Neural cell (in vitro differentiated cells): ENCODE measurements at regions not wholly inside any gene's neighbourhood (a gene's known extent, or its start where the extent isn't known, plus 50 kb on each side); places are given as distances from the start of the nearest gene placed in this dataset.
"Not testable (repeated sequence)": the region's sequence is repeated elsewhere in the genome, so short reads cannot be mapped to it uniquely, and the experiment has no call there.

Experiments
- H2AFZ ChIP-seq: fragments of 200-600, 300-800 bp; sonication (generic), shearing (Covaris generic); 2 replicates; pipeline ENCODE4 v1.6.0; 2014; ENCODE audit warnings: low read depth, mild to moderate bottlenecking, antibody characterized with exemption, low read length, moderate library complexity
- H3F3A ChIP-seq: fragments of 200-600 bp; shearing (Covaris generic); 2 replicates; pipeline ENCODE4 v1.6.1; 2016; ENCODE audit warnings: mild to moderate bottlenecking, moderate library complexity, mixed read lengths, antibody characterized with exemption, low read length; ENCODE audit not compliant: insufficient read depth, poor library complexity, severe bottlenecking
- H3K27ac ChIP-seq: fragments of 200-600, 300-800 bp; sonication (generic), shearing (Covaris generic); 2 replicates; pipeline ENCODE4 v1.5.1; 2014; ENCODE audit warnings: mild to moderate bottlenecking, low read length, moderate library complexity
- H3K27me3 ChIP-seq: fragments of 300-800, 200-600 bp; sonication (generic), shearing (Covaris generic); 2 replicates; pipeline ENCODE4 v1.6.0; 2014; ENCODE audit warnings: mild to moderate bottlenecking, low read depth, low read length, moderate library complexity; ENCODE audit not compliant: insufficient read depth
- H3K36me3 ChIP-seq: fragments of 300-800, 200-600 bp; sonication (generic), shearing (Covaris generic); 2 replicates; pipeline ENCODE4 v1.5.1; 2014; ENCODE audit warnings: mild to moderate bottlenecking, antibody characterized with exemption, low read length, moderate library complexity; ENCODE audit not compliant: insufficient read depth
- H3K4me2 ChIP-seq: fragments of 300-800, 200-600 bp; sonication (generic), shearing (Covaris generic); 2 replicates; pipeline ENCODE4 v1.6.0; 2014; ENCODE audit warnings: mild to moderate bottlenecking, low read length
- H3K4me3 ChIP-seq: fragments of 300-800, 200-600 bp; sonication (generic), shearing (Covaris generic); 2 replicates; pipeline ENCODE4 v1.5.1; 2014; ENCODE audit warnings: mild to moderate bottlenecking, low read length, moderate library complexity
- H3K79me2 ChIP-seq: fragments of 200-600 bp; shearing (Covaris generic); replicated peaks from 2 replicates; pipeline ENCODE4 v1.6.0; 2014; ENCODE audit warnings: mild to moderate bottlenecking, low read length, moderate library complexity; ENCODE audit not compliant: insufficient read depth
- H3K9ac ChIP-seq: fragments of 300-800, 200-600 bp; sonication (generic), shearing (Covaris generic); 2 replicates; pipeline ENCODE4 v1.6.1; 2016; ENCODE audit warnings: mild to moderate bottlenecking, low read length, mixed read lengths
- H3K9me2 ChIP-seq: fragments of 200-600 bp; shearing (Covaris generic); 2 replicates; pipeline ENCODE4 v1.6.1; 2016; ENCODE audit warnings: mild to moderate bottlenecking, low read length, mixed read lengths; ENCODE audit not compliant: insufficient read depth
- H3K9me3 ChIP-seq: fragments of 200-600, 300-800 bp; sonication (generic), shearing (Covaris generic); 2 replicates; pipeline ENCODE4 v1.6.1; 2016; ENCODE audit warnings: mild to moderate bottlenecking, mixed run types, low read length, moderate library complexity, mixed read lengths
- H4K20me1 ChIP-seq: fragments of 200-600 bp; shearing (Covaris generic); 2 replicates; pipeline ENCODE4 v1.6.1; 2016; ENCODE audit warnings: mild to moderate bottlenecking, mixed run types; ENCODE audit not compliant: insufficient read depth
- EP300 ChIP-seq: fragments of 450-650 bp; conservative IDR thresholded peaks from 2 replicates; pipeline ENCODE4 v1.6.1; 2014; ENCODE audit warnings: antibody characterized with exemption, mild to moderate bottlenecking, moderate library complexity; ENCODE audit not compliant: poor library complexity, severe bottlenecking
- EZH2 ChIP-seq: fragments of 200-600, 300-800 bp; shearing (Covaris generic), sonication (generic); IDR thresholded peaks from 2 replicates; pipeline ENCODE4 v1.6.1; 2014; ENCODE audit warnings: antibody characterized with exemption, low read length, borderline replicate concordance, mild to moderate bottlenecking; ENCODE audit not compliant: insufficient read depth, poor library complexity, severe bottlenecking
- MXI1 ChIP-seq: fragments of 450-650 bp; conservative IDR thresholded peaks from 2 replicates; pipeline ENCODE4 v1.6.1; 2014; ENCODE audit warnings: antibody characterized with exemption, mild to moderate bottlenecking; ENCODE audit not compliant: poor library complexity, severe bottlenecking
- POLR2AphosphoS5 ChIP-seq: IDR thresholded peaks from 2 replicates; pipeline ENCODE4 v1.6.1; 2012
- RAD21 ChIP-seq: fragments of 450-650 bp; conservative IDR thresholded peaks from 2 replicates; pipeline ENCODE4 v1.6.1; 2014; ENCODE audit warnings: antibody characterized with exemption, mild to moderate bottlenecking, moderate library complexity
- SMC3 ChIP-seq: fragments of 450-650 bp; conservative IDR thresholded peaks from 2 replicates; pipeline ENCODE4 v1.6.1; 2014; ENCODE audit warnings: antibody characterized with exemption, mild to moderate bottlenecking, moderate library complexity; ENCODE audit not compliant: poor library complexity
- TAF1 ChIP-seq: IDR thresholded peaks from 2 replicates; pipeline ENCODE4 v1.6.1; 2012; ENCODE audit warnings: low read depth
- TF ChIP-seq, protein P1 (sequence below): fragments of 450-650 bp; IDR thresholded peaks from 2 replicates; pipeline ENCODE4 v1.5.1; 2014; ENCODE audit warnings: antibody characterized with exemption, mild to moderate bottlenecking, moderate library complexity; ENCODE audit not compliant: poor library complexity, severe bottlenecking

DNA sequence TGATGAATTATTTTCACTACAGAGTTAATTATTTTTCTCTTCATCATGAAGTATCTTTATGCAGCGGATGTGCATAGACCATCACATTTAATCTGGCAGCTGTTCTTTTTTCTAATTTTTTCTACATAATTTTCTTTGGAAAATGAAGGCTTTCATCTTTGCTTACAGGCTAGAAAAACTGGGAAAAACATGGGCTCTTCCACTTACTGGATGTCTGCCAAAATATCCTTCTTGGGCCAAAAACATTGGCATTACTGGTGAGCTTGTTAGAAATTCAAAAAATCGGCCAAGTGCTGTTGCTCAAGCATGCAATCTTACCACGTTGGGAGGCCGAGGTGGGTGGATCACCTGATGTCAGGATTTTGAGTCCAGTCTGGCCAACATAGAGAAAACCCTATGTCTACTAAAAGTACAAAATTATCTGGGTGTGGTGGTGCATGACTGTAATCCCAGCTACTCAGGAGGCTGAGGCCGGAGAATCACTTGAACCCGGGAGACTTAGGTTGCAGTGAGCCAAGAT is 176.8 kb downstream of the ZNF737 start:
- H3K79me2 ChIP-seq: no peaks in the 10 kb centered on the region
- H3K27ac ChIP-seq: no peak overlapping the region
- TF ChIP-seq POLR2AphosphoS5: no peak
- no peak for TF ChIP-seq EP300
- no peak for TF ChIP-seq EZH2
- TF ChIP-seq TAF1: no peak
- no peak for TF ChIP-seq RAD21
- no peaks in the 10 kb centered on the region for H3K9me3 ChIP-seq
- H2AFZ ChIP-seq: no peak overlapping the region
- H3K9me2 ChIP-seq: no peaks in the 10 kb centered on the region
- H3K9ac ChIP-seq: no peak overlapping the region
- H3K4me2 ChIP-seq: no peak overlapping the region
- H3K27me3 ChIP-seq: no peaks in the 10 kb centered on the region
- H3K4me3 ChIP-seq: no peak overlapping the region
- H3K36me3 ChIP-seq: no peaks in the 10 kb centered on the region
- H3F3A ChIP-seq: no peaks in the 10 kb centered on the region
- H4K20me1 ChIP-seq: no peaks in the 10 kb centered on the region

DNA sequence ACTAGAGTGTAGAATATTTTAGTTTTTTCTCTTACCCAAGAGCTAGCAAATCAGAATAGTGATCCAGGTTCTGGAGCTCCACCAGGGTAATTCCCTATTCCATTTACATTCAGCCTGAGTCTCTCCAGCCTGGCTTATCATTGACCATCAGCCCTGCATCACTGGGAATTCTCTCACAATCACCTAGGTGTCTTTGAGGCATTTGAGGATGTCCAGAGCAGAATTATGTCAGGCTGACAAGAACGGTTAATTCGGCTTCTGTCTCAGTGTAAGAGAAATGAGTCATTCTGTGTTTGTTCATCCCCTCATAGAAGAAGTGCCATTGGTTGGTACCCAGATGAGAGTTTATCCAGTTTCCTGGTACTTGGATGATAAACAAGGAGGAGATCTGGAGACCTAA is 180.5 kb downstream of the ZNF737 start:
- TF ChIP-seq MXI1 (no peak), TAF1 (no peak), POLR2AphosphoS5 (no peak), EP300 (no peak), RAD21 (no peak)
- TF ChIP-seq, protein P1, sequence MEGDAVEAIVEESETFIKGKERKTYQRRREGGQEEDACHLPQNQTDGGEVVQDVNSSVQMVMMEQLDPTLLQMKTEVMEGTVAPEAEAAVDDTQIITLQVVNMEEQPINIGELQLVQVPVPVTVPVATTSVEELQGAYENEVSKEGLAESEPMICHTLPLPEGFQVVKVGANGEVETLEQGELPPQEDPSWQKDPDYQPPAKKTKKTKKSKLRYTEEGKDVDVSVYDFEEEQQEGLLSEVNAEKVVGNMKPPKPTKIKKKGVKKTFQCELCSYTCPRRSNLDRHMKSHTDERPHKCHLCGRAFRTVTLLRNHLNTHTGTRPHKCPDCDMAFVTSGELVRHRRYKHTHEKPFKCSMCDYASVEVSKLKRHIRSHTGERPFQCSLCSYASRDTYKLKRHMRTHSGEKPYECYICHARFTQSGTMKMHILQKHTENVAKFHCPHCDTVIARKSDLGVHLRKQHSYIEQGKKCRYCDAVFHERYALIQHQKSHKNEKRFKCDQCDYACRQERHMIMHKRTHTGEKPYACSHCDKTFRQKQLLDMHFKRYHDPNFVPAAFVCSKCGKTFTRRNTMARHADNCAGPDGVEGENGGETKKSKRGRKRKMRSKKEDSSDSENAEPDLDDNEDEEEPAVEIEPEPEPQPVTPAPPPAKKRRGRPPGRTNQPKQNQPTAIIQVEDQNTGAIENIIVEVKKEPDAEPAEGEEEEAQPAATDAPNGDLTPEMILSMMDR: no peak
- H3K4me2 ChIP-seq: no peak overlapping the region
- H3K9ac ChIP-seq: no peak overlapping the region
- H3K9me3 ChIP-seq: no peaks in the 10 kb centered on the region
- H4K20me1 ChIP-seq: no peaks in the 10 kb centered on the region
- no peaks in the 10 kb centered on the region for H3F3A ChIP-seq
- H3K9me2 ChIP-seq: no peaks in the 10 kb centered on the region
- H3K79me2 ChIP-seq: no peaks in the 10 kb centered on the region
- H2AFZ ChIP-seq: no peak overlapping the region
- no peak overlapping the region for H3K27ac ChIP-seq
- no peaks in the 10 kb centered on the region for H3K36me3 ChIP-seq
- H3K27me3 ChIP-seq: no peaks in the 10 kb centered on the region
- H3K4me3 ChIP-seq: no peak overlapping the region

DNA sequence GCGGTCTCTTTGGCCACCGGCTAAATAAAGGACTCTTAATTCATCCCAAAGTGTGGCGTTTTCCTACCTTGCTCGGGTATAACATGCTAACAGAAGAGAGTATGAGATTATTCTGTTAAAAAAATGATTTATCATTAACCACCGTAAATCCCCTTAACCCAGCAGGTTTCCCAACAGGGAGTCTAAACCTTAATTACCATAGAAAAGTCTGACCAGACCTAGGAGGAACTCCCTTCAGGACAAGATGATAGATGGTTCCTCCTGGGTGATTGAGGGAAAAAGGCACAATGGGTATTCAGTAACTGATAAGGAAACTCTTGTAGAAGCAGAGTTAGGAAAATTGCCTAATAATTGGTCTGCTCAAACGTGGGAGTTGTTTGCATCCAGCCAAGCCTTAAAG is 193.7 kb downstream of the ZNF737 start:
- no peak overlapping the region for H3K4me2 ChIP-seq
- H3K27ac ChIP-seq: no peak overlapping the region
- H3K36me3 ChIP-seq: no peaks in the 10 kb centered on the region
- H4K20me1 ChIP-seq: no peaks in the 10 kb centered on the region
- H3K9me2 ChIP-seq: no peaks in the 10 kb centered on the region
- no peak for TF ChIP-seq SMC3
- no peak for TF ChIP-seq TAF1
- H2AFZ ChIP-seq: no peak overlapping the region
- H3K9me3 ChIP-seq: no peaks in the 10 kb centered on the region
- no peak overlapping the region for H3K4me3 ChIP-seq
- no peaks in the 10 kb centered on the region for H3K79me2 ChIP-seq
- no peaks in the 10 kb centered on the region for H3F3A ChIP-seq
- no peak overlapping the region for H3K9ac ChIP-seq
- H3K27me3 ChIP-seq: no peaks in the 10 kb centered on the region

DNA sequence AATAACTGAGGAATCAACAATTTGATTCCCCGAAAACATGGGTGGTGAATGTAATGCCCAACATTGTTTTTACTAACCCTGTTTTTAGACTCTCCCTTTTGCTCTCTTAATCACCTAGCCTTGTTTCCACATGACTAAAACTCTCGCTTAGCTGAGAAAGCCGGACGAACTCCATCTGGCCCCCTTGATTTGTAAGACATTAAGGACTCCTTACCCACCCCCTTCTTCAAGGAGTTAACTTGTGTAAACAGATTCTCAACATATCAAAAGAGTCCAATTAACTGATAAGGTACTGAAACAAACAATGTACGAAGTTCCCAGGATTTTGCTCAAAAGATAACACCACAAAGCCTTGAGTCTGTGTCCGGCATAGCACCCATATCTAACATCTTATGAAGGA is 194.3 kb downstream of the ZNF737 start:
- H3K4me2 ChIP-seq, H2AFZ ChIP-seq, H3K36me3 ChIP-seq, H3K79me2 ChIP-seq, H3K9ac ChIP-seq, H3K27me3 ChIP-seq, H3K9me2 ChIP-seq, H4K20me1 ChIP-seq, H3K4me3 ChIP-seq, H3F3A ChIP-seq, H3K9me3 ChIP-seq, H3K27ac ChIP-seq: not testable (repeated sequence)
